A549 (cell line): ENCODE measurements at regions not wholly inside any gene's neighbourhood (a gene's known extent, or its start where the extent isn't known, plus 50 kb on each side); places are given as distances from the start of the nearest gene placed in this dataset.

ENCODE experiments used
- ATAC-seq, 2 experiments: fragments of 200-7000 bp in 1 of 2; fragments of >200 bp in 1 of 2; cut with Nextera tagmentation in 1 of 2; cut with Tn5 transposase in 1 of 2; 3 replicates each; pipeline versions ENCODE4 v1.8.0 to v1.9.1; 2018 to 2020; ENCODE audit warnings: mild to moderate bottlenecking in 1 of 2, moderate library complexity in 1 of 2
- CTCF ChIA-PET: fragments of 300-600 bp; sonication (Branson Sonifier 250); formaldehyde crosslinking; extraction: SDS; loops from one replicate; lab custom pipeline; 2021; ENCODE audit warnings: antibody characterized with exemption, inconsistent platforms; lab: Yijun Ruan, JAX
- POLR2A ChIA-PET: fragments of 350-600 bp; formaldehyde crosslinking; extraction: SDS; loops from one replicate; lab custom pipeline; 2021; ENCODE audit warnings: antibody characterized with exemption, inconsistent platforms; lab: Yijun Ruan, JAX
- DNase-seq, 2 experiments: peaks; one replicate each; pipeline versions ENCODE4 v3.0.0 to v3.0.0-alpha.2; 2011 to 2016; ENCODE audit warnings: low read depth in 1 of 2, low spot score in 1 of 2
- FAIRE-seq: peaks from 2 replicates; lab custom pipeline; 2011; peaks lifted over from hg19 to GRCh38; lab: Jason Lieb, UNC
- H3K27ac ChIP-seq, 2 experiments: fragments of >200 bp; sonication (Bioruptor Twin); formaldehyde crosslinking; 3 replicates each; pipeline ENCODE4 v1.5.1; 2016 to 2017
- H3K4me1 ChIP-seq: fragments of >200 bp; sonication (Bioruptor Twin); formaldehyde crosslinking; 3 replicates; pipeline ENCODE4 v1.6.1; 2016
- H3K4me2 ChIP-seq: fragments of >200 bp; sonication (Bioruptor Twin); formaldehyde crosslinking; 3 replicates; pipeline ENCODE4 v1.6.1; 2016
- H3K4me3 ChIP-seq: fragments of >200 bp; sonication (Bioruptor Twin); formaldehyde crosslinking; 3 replicates; pipeline ENCODE4 v1.5.1; 2016
- H3K9me3 ChIP-seq: fragments of >200 bp; sonication (Bioruptor Twin); formaldehyde crosslinking; 3 replicates; pipeline ENCODE4 v1.6.1; 2016
- CBX2 ChIP-seq: fragments of 200-600 bp; sonication (generic); IDR thresholded peaks from 2 replicates; pipeline ENCODE4 v1.6.1; 2016; ENCODE audit warnings: low read depth, mild to moderate bottlenecking, borderline replicate concordance
- CBX8 ChIP-seq: fragments of 200-600 bp; sonication (generic); IDR thresholded peaks from 2 replicates; pipeline ENCODE4 v1.6.1; 2016
- CHD2 ChIP-seq: fragments of 150-350 bp; IDR thresholded peaks from 2 replicates; pipeline ENCODE4 v1.6.1; 2014; ENCODE audit warnings: low read length; ENCODE audit not compliant: partially characterized antibody
- ESRRA ChIP-seq: fragments of 150-350 bp; IDR thresholded peaks from 2 replicates; pipeline ENCODE4 v1.6.1; 2014; ENCODE audit warnings: mild to moderate bottlenecking, low read length, borderline replicate concordance
- GATA3 ChIP-seq: IDR thresholded peaks from 2 replicates; pipeline ENCODE4 v1.6.1; 2012; ENCODE audit warnings: borderline replicate concordance
- HOXA7 ChIP-seq: fragments of 250-450 bp; sonication (Bioruptor Pico); IDR thresholded peaks from 2 replicates; pipeline ENCODE4 v1.5.0; 2020; ENCODE audit warnings: mild to moderate bottlenecking, moderate library complexity
- JUNB ChIP-seq: fragments of >200 bp; sonication (Bioruptor Twin); formaldehyde crosslinking; IDR thresholded peaks from 2 replicates; pipeline ENCODE4 v1.6.1; 2016
- KDM1A ChIP-seq: fragments of 200-600 bp; sonication (generic); IDR thresholded peaks from 2 replicates; pipeline ENCODE4 v1.6.1; 2016; ENCODE audit warnings: low read depth, mild to moderate bottlenecking
- KDM5A ChIP-seq: fragments of 200-600 bp; sonication (generic); IDR thresholded peaks from 2 replicates; pipeline ENCODE4 v1.6.1; 2016; ENCODE audit warnings: antibody characterized with exemption, mild to moderate bottlenecking
- MAFK ChIP-seq: fragments of 450-650 bp; IDR thresholded peaks from 2 replicates; pipeline ENCODE4 v1.6.1; 2014; ENCODE audit not compliant: partially characterized antibody
- MAZ ChIP-seq: fragments of 150-350 bp; IDR thresholded peaks from 2 replicates; pipeline ENCODE4 v1.6.1; 2014; ENCODE audit warnings: antibody characterized with exemption, low read depth, low read length, borderline replicate concordance
- POLR2A ChIP-seq: IDR thresholded peaks from 2 replicates; pipeline ENCODE4 v1.6.1; 2012; ENCODE audit warnings: mild to moderate bottlenecking, low read length
- POLR2AphosphoS2 ChIP-seq: conservative IDR thresholded peaks from 2 replicates; pipeline ENCODE4 v1.6.1; 2012; ENCODE audit warnings: low read length, improper control_type of control experiment, inconsistent platforms
- RCOR1 ChIP-seq: fragments of 150-350 bp; IDR thresholded peaks from 2 replicates; pipeline ENCODE4 v1.6.1; 2014; ENCODE audit warnings: antibody characterized with exemption, low read length, low read depth
- SMC3 ChIP-seq: fragments of >200 bp; sonication (Bioruptor Twin); formaldehyde crosslinking; IDR thresholded peaks from 3 replicates; pipeline ENCODE4 v1.6.1; 2018; ENCODE audit warnings: inconsistent platforms
- TFCP2L1 ChIP-seq: fragments of 250-450 bp; sonication (Bioruptor Pico); IDR thresholded peaks from 2 replicates; pipeline ENCODE4 v1.5.0; 2021; ENCODE audit warnings: mild to moderate bottlenecking
- TP53 ChIP-seq: fragments of 250-450 bp; sonication (Bioruptor Pico); IDR thresholded peaks from 2 replicates; pipeline ENCODE4 v1.5.0; 2021; ENCODE audit warnings: mild to moderate bottlenecking, moderate library complexity
- WGBS: methylation state at CpG from one replicate; pipeline ENCODE4 v1.1.6; 2017; ENCODE audit errors: missing lambda C conversion rate; 5-methylcytosine and 5-hydroxymethylcytosine counted together
- TF ChIP-seq, protein P1 (sequence below): fragments of 450-650 bp; IDR thresholded peaks from 2 replicates; pipeline ENCODE4 v1.6.1; 2014; ENCODE audit warnings: antibody characterized with exemption
- TF ChIP-seq, protein P2 (sequence below): fragments of >200 bp; sonication (Bioruptor Twin); formaldehyde crosslinking; IDR thresholded peaks from 2 replicates; pipeline ENCODE4 v1.6.1; 2016
- TF ChIP-seq, protein P3 (sequence below): fragments of 200-600 bp; sonication (generic); IDR thresholded peaks from 2 replicates; pipeline ENCODE4 v1.6.1; 2016; ENCODE audit warnings: antibody characterized with exemption, mild to moderate bottlenecking, moderate library complexity

- ATAC-seq: no peak
- TF ChIP-seq SMC3 (no peak), JUNB (no peak)
- TF ChIP-seq, protein P1, sequence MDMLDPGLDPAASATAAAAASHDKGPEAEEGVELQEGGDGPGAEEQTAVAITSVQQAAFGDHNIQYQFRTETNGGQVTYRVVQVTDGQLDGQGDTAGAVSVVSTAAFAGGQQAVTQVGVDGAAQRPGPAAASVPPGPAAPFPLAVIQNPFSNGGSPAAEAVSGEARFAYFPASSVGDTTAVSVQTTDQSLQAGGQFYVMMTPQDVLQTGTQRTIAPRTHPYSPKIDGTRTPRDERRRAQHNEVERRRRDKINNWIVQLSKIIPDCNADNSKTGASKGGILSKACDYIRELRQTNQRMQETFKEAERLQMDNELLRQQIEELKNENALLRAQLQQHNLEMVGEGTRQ: no peak
- TF ChIP-seq, all 56 proteins: peak for 0
- POLR2A ChIA-PET: no interaction called here
- H3K4me2 ChIP-seq: no peak overlapping the region
- no peak overlapping the region for H3K4me3 ChIP-seq
- 38% methylated on average over 4 of the region's 4 CpGs for WGBS
- H3K9me3 ChIP-seq: no peaks in the 10 kb centered on the region
- DNase-seq (no peak), FAIRE-seq (no peak)
- CTCF ChIA-PET: no interaction called here
- H3K4me1 ChIP-seq: no peaks in the 10 kb centered on the region
- H3K27ac ChIP-seq: no peak overlapping the region
Observed at GRCh38 chr3:28845006-28845324, 435.9 kb upstream of the RBMS3 start.

- POLR2A ChIA-PET: interaction anchor here (0.6 kb wide), 1 partner anchor 399 kb away, joined by 5 read pairs; no protein-coding TSS in a partner anchor
- ATAC-seq: no peak
- Histone ChIP-seq H3K9me3 (no peaks in the 10 kb centered on the region), H3K4me3 (no peak overlapping the region), H3K4me1 (no peaks in the 10 kb centered on the region)
- DNase-seq: no peak
- TF ChIP-seq, protein P2, sequence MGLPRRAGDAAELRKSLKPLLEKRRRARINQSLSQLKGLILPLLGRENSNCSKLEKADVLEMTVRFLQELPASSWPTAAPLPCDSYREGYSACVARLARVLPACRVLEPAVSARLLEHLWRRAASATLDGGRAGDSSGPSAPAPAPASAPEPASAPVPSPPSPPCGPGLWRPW: no peak
- TF ChIP-seq HOXA7: no peak
- no peak for TF ChIP-seq POLR2AphosphoS2
- TF ChIP-seq CHD2: no peak
- TF ChIP-seq GATA3: no peak
- TF ChIP-seq, protein P3, sequence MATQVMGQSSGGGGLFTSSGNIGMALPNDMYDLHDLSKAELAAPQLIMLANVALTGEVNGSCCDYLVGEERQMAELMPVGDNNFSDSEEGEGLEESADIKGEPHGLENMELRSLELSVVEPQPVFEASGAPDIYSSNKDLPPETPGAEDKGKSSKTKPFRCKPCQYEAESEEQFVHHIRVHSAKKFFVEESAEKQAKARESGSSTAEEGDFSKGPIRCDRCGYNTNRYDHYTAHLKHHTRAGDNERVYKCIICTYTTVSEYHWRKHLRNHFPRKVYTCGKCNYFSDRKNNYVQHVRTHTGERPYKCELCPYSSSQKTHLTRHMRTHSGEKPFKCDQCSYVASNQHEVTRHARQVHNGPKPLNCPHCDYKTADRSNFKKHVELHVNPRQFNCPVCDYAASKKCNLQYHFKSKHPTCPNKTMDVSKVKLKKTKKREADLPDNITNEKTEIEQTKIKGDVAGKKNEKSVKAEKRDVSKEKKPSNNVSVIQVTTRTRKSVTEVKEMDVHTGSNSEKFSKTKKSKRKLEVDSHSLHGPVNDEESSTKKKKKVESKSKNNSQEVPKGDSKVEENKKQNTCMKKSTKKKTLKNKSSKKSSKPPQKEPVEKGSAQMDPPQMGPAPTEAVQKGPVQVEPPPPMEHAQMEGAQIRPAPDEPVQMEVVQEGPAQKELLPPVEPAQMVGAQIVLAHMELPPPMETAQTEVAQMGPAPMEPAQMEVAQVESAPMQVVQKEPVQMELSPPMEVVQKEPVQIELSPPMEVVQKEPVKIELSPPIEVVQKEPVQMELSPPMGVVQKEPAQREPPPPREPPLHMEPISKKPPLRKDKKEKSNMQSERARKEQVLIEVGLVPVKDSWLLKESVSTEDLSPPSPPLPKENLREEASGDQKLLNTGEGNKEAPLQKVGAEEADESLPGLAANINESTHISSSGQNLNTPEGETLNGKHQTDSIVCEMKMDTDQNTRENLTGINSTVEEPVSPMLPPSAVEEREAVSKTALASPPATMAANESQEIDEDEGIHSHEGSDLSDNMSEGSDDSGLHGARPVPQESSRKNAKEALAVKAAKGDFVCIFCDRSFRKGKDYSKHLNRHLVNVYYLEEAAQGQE: no peak
- TF ChIP-seq TFCP2L1 (CRISPR knock-in tag): no peak
- no peak for TF ChIP-seq ESRRA
- no peak for TF ChIP-seq KDM1A
- no peak for TF ChIP-seq CBX2
- TF ChIP-seq RCOR1: no peak
- no peak for TF ChIP-seq POLR2A
- TF ChIP-seq CBX8: no peak
- TF ChIP-seq MAZ: no peak
- TF ChIP-seq, all 56 proteins: peak for 0
- CTCF ChIA-PET: interaction anchor here (0.6 kb wide), 1 partner anchor 275 kb away, joined by 3 read pairs; no protein-coding TSS in a partner anchor
- 63% methylated on average over 14 of the region's 14 CpGs for WGBS
- no peak for FAIRE-seq
- no peak overlapping the region for H3K4me2 ChIP-seq
- H3K27ac ChIP-seq: no peak overlapping the region
Observed at GRCh38 chr3:28846971-28847478, 433.8 kb upstream of the RBMS3 start.

GRCh38 chr3:28847736-28848135 lies 433.1 kb upstream of the RBMS3 start:
- H3K27ac ChIP-seq: no peak overlapping the region
- DNase-seq: no peak
- POLR2A ChIA-PET: interaction anchor here (0.6 kb wide), 1 partner anchor 399 kb away, joined by 5 read pairs; no protein-coding TSS in a partner anchor
- no peak for TF ChIP-seq KDM5A
- peak; percentile 31 for TF ChIP-seq MAFK
- TF ChIP-seq TP53 (CRISPR knock-in tag): no peak
- no peak for TF ChIP-seq RCOR1
- H3K4me1 ChIP-seq: no peaks in the 10 kb centered on the region
- no peak overlapping the region for H3K4me2 ChIP-seq
- 25% methylated on average over 4 of the region's 4 CpGs for WGBS
- FAIRE-seq: no peak
- no peaks in the 10 kb centered on the region for H3K9me3 ChIP-seq
- CTCF ChIA-PET: no interaction called here
- no peak for ATAC-seq
- no peak overlapping the region for H3K4me3 ChIP-seq
